ENCODE measurements at regions not wholly inside any gene's neighbourhood (a gene's known extent, or its start where the extent isn't known, plus 50 kb on each side); places are given as distances from the start of the nearest gene placed in this dataset.

- FAIRE-seq: no peak
- ChIA-PET CTCF (no interaction called here), POLR2A (no interaction called here)
- no peak overlapping the region for H3K27ac ChIP-seq
- no peak overlapping the region for H3K4me2 ChIP-seq
- no peak for TF ChIP-seq REST (IDR thresholded peaks at IDR 0.05)
- TF ChIP-seq CHD4 (IDR thresholded peaks at IDR 0.05; ENCODE audit: borderline replicate concordance): no peak
- no peak for TF ChIP-seq EHMT2 (IDR thresholded peaks at IDR 0.05; ENCODE audit: low read depth)
- no peak for TF ChIP-seq FOSB (CRISPR knock-in tag; IDR thresholded peaks at IDR 0.05)
- no peaks in the 10 kb centered on the region for H3K9me3 ChIP-seq
- no peak for DNase-seq (ENCODE audit: low read depth in 1 of 2, low spot score in 1 of 2)
- no peak for ATAC-seq
- no peaks in the 10 kb centered on the region for H3K4me1 ChIP-seq
- H3K4me3 ChIP-seq: no peak overlapping the region
Observed at GRCh38 chr13:37187621-37188020, 82.2 kb upstream of the CSNK1A1L start.

- ATAC-seq (no peak), FAIRE-seq (no peak), DNase-seq (ENCODE audit: low read depth in 1 of 2, low spot score in 1 of 2) (no peak)
- POLR2A ChIA-PET: no interaction called here
- Histone ChIP-seq H3K9me3 (no peaks in the 10 kb centered on the region), H3K4me1 (no peaks in the 10 kb centered on the region), H3K4me3 (no peak overlapping the region), H3K4me2 (no peak overlapping the region), H3K27ac (no peak overlapping the region)
- no peak for TF ChIP-seq HDAC2 (IDR thresholded peaks at IDR 0.05)
- no peak for TF ChIP-seq ZC3H11A (IDR thresholded peaks at IDR 0.05)
- no peak for TF ChIP-seq HOXB5 (CRISPR knock-in tag; IDR thresholded peaks at IDR 0.05)
- CTCF ChIA-PET: no interaction called here
- WGBS (ENCODE audit: missing lambda C conversion rate): 6% methylated on average over 1 of the region's 2 CpGs
Observed at GRCh38 chr13:37187105-37187504, 81.6 kb upstream of the CSNK1A1L start.

GRCh38 chr13:37181620-37182019 is 76.2 kb upstream of the CSNK1A1L start:
- ChIA-PET CTCF (no interaction called here), POLR2A (no interaction called here)
- Histone ChIP-seq H3K4me2 (no peak overlapping the region), H3K9me3 (no peaks in the 10 kb centered on the region), H3K4me3 (no peak overlapping the region), H3K4me1 (no peaks in the 10 kb centered on the region), H3K27ac (no peak overlapping the region)
- ATAC-seq (no peak), FAIRE-seq (no peak), DNase-seq (ENCODE audit: low read depth in 1 of 2, low spot score in 1 of 2) (no peak)
- TF ChIP-seq FOXS1 (CRISPR knock-in tag; IDR thresholded peaks at IDR 0.05): no peak
- no peak for TF ChIP-seq BCL3 (IDR thresholded peaks at IDR 0.05)
- no peak for TF ChIP-seq CTCF (IDR thresholded peaks at IDR 0.05)
- TF ChIP-seq RCOR1 (IDR thresholded peaks at IDR 0.05; ENCODE audit: low read depth, low read length): no peak
- TF ChIP-seq TP53 (CRISPR knock-in tag; IDR thresholded peaks at IDR 0.05): no peak
- TF ChIP-seq HES2 (IDR thresholded peaks at IDR 0.05): no peak
- no peak for TF ChIP-seq CEBPB (IDR thresholded peaks at IDR 0.05)
- TF ChIP-seq MAFK (IDR thresholded peaks at IDR 0.05; ENCODE audit: partially characterized antibody): no peak
- TF ChIP-seq RAD21 (conservative IDR thresholded peaks at IDR 0.05 in 1 of 2, IDR thresholded peaks at IDR 0.05 in 1 of 2): no peak
- no peak for TF ChIP-seq ZSCAN20 (CRISPR knock-in tag; IDR thresholded peaks at IDR 0.05)
- TF ChIP-seq MYC (IDR thresholded peaks at IDR 0.05; ENCODE audit: borderline replicate concordance, low read length): no peak
- TF ChIP-seq NPAS2 (CRISPR knock-in tag; IDR thresholded peaks at IDR 0.05; ENCODE audit: borderline replicate concordance): no peak
- TF ChIP-seq CBX2 (IDR thresholded peaks at IDR 0.05; ENCODE audit: borderline replicate concordance, low read depth): no peak
- TF ChIP-seq EP300 (IDR thresholded peaks at IDR 0.05): no peak
- TF ChIP-seq E2F6 (IDR thresholded peaks at IDR 0.05; ENCODE audit: borderline replicate concordance, low read depth): no peak
- TF ChIP-seq PHF8 (IDR thresholded peaks at IDR 0.05; ENCODE audit: borderline replicate concordance, low read depth): no peak
- no peak for TF ChIP-seq EHMT2 (IDR thresholded peaks at IDR 0.05; ENCODE audit: low read depth)
- no peak for TF ChIP-seq MAZ (IDR thresholded peaks at IDR 0.05; ENCODE audit: borderline replicate concordance, low read depth, low read length)
